Right lobe of liver (tissue), 6 donors: ENCODE measurements at regions not wholly inside any gene's neighbourhood (a gene's known extent, or its start where the extent isn't known, plus 50 kb on each side); places are given as distances from the start of the nearest gene placed in this dataset.
A peak's percentile ranks its signal among the peaks of the same experiment; 100 is the strongest.

Experiments
- ATAC-seq, 4 donors: fragments of 200-7000 bp; cut with Tn5 transposase; one replicate each; pipeline ENCODE4 v1.9.1; 2020; ENCODE audit warnings: mild to moderate bottlenecking in 4 of 4, moderate library complexity in 4 of 4
- DNase-seq, 3 donors: peaks; one replicate each; pipeline ENCODE4 v3.0.0-alpha.2; 2020
- H3K27ac ChIP-seq, 3 donors: fragments of 200-600 bp; one replicate each; pipeline ENCODE4 v1.8.0; 2022
- H3K27me3 ChIP-seq, 2 donors: fragments of 200-600 bp; one replicate each; pipeline ENCODE4 v1.8.0; 2022
- H3K36me3 ChIP-seq, 4 donors: fragments of 200-600 bp; sonication (generic) in 1 of 4; one replicate each; pipeline versions ENCODE4 v1.5.1 to v1.8.0; 2017 to 2022; ENCODE audit warnings: control low read depth in 1 of 4
- H3K4me1 ChIP-seq, 4 donors: fragments of 200-600 bp; sonication (generic) in 1 of 4; one replicate each; pipeline versions ENCODE4 v1.5.1 to v1.8.0; 2017 to 2022; ENCODE audit warnings: control low read depth in 1 of 4
- H3K4me3 ChIP-seq, 3 donors: fragments of 200-600 bp; one replicate each; pipeline ENCODE4 v1.8.0; 2022
- H3K9me3 ChIP-seq, 4 donors: fragments of 200-600 bp; sonication (generic) in 1 of 4; one replicate each; pipeline versions ENCODE4 v1.5.1 to v1.8.0; 2017 to 2022; ENCODE audit warnings: control low read depth in 1 of 4
- CTCF ChIP-seq, 4 donors: fragments of 200-600 bp in 3 of 4; fragments of 450-650 bp in 1 of 4; IDR thresholded peaks; one replicate each; pipeline versions ENCODE4 v1.5.1 to v1.8.0; 2016 to 2022; ENCODE audit warnings: antibody characterized with exemption in 4 of 4, mild to moderate bottlenecking in 2 of 4
- POLR2A ChIP-seq: fragments of 450-650 bp; IDR thresholded peaks from one replicate; pipeline ENCODE4 v1.6.1; 2017; ENCODE audit warnings: antibody characterized with exemption, mild to moderate bottlenecking
- WGBS: methylation state at CpG from one replicate; pipeline ENCODE4 v1.1.6; 2018; ENCODE audit warnings: low coverage, low lambda C conversion rate; ENCODE audit not compliant: insufficient coverage; ENCODE audit errors: missing lambda C conversion rate; 5-methylcytosine and 5-hydroxymethylcytosine counted together
- intact Hi-C, 2 donors: fragments of 100-400 bp; cut with DNase I; formaldehyde crosslinking; loops; one replicate each; pipeline versions ENCODE4 v1.11.2 to v1.14.1; 2022
- donor health status: DM: no; HTN: yes; CAD: no.
- donor health status: DM: no; HTN: no; CAD: no.
- donor health status: DM: no; HTN: no; CAD: no.
- donor health status: DM: no; HTN: yes; CAD: no.
- donor health status: DM: no; HTN: yes; CAD: no.

- intact Hi-C loops: no loop called here
- H3K36me3 ChIP-seq: no peaks in the 10 kb centered on the region
- H3K9me3 ChIP-seq: no peaks in the 10 kb centered on the region
- TF ChIP-seq POLR2A (no peak), CTCF (IDR thresholded peaks at IDR 0.05) (no peak)
- H3K4me3 ChIP-seq: no peak overlapping the region
- WGBS: 80% methylated on average over 4 of the region's 4 CpGs
- ATAC-seq (no peak), DNase-seq (no peak)
- no peaks in the 10 kb centered on the region for H3K27me3 ChIP-seq
- H3K27ac ChIP-seq: no peak overlapping the region
- H3K4me1 ChIP-seq: no peaks in the 10 kb centered on the region
These were observed 504.1 kb downstream of the TBL1XR1 start for GRCh38 chr3:176692966-176693785.

DNA sequence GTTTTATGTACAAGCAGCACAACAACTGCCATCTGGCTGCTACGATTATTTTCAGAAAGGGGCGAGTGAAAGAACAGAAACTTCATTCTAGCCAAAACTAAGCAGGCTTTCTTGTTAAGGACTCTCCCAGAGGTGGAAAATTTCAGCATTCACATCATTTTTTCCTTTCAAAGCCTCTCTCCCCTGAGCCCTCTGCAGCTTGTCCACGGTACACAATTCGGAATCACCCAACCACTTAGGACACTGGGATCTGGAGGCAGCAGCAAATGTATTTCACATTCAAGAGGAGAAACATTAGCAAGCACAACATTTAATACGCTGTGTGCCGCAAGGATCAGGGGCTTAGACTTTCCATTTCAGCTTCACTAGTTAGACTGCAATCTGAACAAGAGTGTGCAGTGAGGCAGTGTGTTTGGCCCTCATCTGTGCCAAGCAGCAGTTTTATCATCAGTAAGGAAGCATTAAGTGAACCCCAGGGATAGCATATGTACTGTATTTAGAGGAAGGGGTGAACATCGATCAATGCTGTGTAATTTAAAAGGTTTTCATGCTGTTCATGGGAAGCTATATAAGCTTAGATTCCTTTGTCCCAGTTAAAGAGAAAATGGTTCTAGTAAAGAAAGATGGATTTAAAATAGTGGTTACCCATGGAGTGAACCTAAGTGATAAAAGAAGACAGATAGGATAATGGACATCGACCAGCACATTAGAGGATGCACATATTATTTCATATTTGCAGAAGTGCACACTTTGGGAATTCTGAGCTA is 504.9 kb downstream of the TBL1XR1 start:
- no peak overlapping the region for H3K4me3 ChIP-seq
- DNase-seq (no peak), ATAC-seq (no peak)
- intact Hi-C loops: no loop called here
- H3K27ac ChIP-seq: no peak overlapping the region
- WGBS: 64% methylated on average over 6 of the region's 8 CpGs
- no peaks in the 10 kb centered on the region for H3K9me3 ChIP-seq
- H3K36me3 ChIP-seq: no peaks in the 10 kb centered on the region
- TF ChIP-seq CTCF (IDR thresholded peaks at IDR 0.05) (no peak), POLR2A (no peak)
- H3K27me3 ChIP-seq: no peaks in the 10 kb centered on the region
- H3K4me1 ChIP-seq: no peaks in the 10 kb centered on the region

DNA sequence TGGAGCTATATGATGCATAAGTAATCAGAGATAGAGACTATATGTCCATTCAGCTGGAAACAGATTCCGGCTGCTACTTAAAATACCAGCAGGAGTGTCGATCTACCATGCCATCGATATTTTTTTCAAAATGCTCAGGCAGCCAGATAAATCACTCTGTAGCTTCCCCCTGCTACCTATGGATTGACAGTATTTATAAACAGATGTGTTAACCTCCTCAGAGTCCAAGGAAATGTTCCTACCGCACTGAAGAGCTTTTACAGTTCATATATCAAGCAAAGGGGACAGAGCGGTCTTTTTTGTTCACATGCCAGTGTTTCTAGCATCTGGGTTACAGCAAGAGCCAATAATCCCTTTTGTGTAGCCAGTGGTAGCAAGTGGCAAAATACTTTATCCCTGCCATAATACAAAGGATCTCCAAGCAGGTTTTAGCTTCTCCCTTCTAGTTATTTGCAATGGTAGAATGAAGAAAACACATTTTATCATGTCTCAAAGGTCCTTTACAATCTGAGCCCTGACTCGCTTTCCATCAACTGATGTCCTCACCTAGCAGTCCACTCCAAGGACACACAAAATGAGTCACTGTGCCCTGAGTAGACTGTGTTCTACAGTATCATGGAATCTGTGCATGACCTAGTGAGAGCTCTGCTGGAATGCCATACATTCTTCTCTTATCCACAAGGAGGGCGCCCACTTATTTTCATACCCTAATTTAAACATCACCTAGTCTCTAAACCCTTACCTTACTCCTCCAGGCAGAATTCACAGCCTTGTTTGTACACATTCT is 507.0 kb downstream of the TBL1XR1 start:
- DNase-seq (no peak), ATAC-seq (peak in 1 of 4 donors; percentile 50)
- TF ChIP-seq POLR2A: no peak
- no peak for TF ChIP-seq CTCF (IDR thresholded peaks at IDR 0.05)
- Histone ChIP-seq H3K36me3 (no peaks in the 10 kb centered on the region), H3K9me3 (no peaks in the 10 kb centered on the region), H3K27ac (no peak overlapping the region), H3K4me1 (no peaks in the 10 kb centered on the region), H3K4me3 (no peak overlapping the region), H3K27me3 (no peaks in the 10 kb centered on the region)
- intact Hi-C loops: no loop called here
- WGBS: 61% methylated on average over 5 of the region's 7 CpGs

DNA sequence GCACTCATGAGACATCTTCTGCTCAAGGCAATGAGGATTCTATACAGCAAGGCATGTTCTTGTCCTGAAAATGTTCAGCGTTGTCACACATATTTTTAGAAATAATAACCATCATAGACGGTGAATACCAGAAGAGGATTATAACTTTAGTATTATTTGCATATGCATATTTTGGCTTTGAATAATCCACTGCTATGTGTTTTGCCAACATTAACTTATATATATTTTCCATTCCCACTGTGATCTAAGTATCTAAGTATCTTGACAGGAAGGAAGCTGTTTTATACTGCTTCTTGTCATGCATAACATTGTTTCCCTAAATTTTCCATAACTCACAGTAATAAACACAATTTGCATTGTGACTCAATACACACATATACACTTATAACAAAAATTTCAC is 509.5 kb downstream of the TBL1XR1 start:
- 65% methylated on average over 2 of the region's 2 CpGs for WGBS
- intact Hi-C loops: no loop called here
- no peak overlapping the region for H3K27ac ChIP-seq
- H3K27me3 ChIP-seq: no peaks in the 10 kb centered on the region
- ATAC-seq (no peak), DNase-seq (no peak)
- H3K9me3 ChIP-seq: no peaks in the 10 kb centered on the region
- TF ChIP-seq CTCF (IDR thresholded peaks at IDR 0.05) (no peak), POLR2A (no peak)
- no peak overlapping the region for H3K4me3 ChIP-seq
- H3K4me1 ChIP-seq: no peaks in the 10 kb centered on the region
- no peaks in the 10 kb centered on the region for H3K36me3 ChIP-seq
